22Rv1 (cell line): ENCODE measurements at regions not wholly inside any gene's neighbourhood (a gene's known extent, or its start where the extent isn't known, plus 50 kb on each side); places are given as distances from the start of the nearest gene placed in this dataset.
"Not testable (repeated sequence)": the region's sequence is repeated elsewhere in the genome, so short reads cannot be mapped to it uniquely, and the experiment has no call there.

Experiments
- H3K27ac ChIP-seq: fragments of 450-650 bp; 2 replicates; pipeline ENCODE4 v1.5.1; 2017
- CTCF ChIP-seq: fragments of 450-650 bp; IDR thresholded peaks from 2 replicates; pipeline ENCODE4 v1.5.1; 2017; ENCODE audit warnings: mild to moderate bottlenecking
- ZFX ChIP-seq: fragments of 450-650 bp; IDR thresholded peaks from 2 replicates; pipeline ENCODE4 v1.6.1; 2017; ENCODE audit warnings: antibody characterized with exemption, borderline replicate concordance

GRCh38 chr2:145798419-145798818 is 1278.5 kb upstream of the ZEB2 start:
- no peak for TF ChIP-seq ZFX
- no peak for TF ChIP-seq CTCF
- H3K27ac ChIP-seq = no peak overlapping the region

GRCh38 chr2:145797692-145798091 is 1277.8 kb upstream of the ZEB2 start:
- H3K27ac ChIP-seq = no peak overlapping the region
- no peak for TF ChIP-seq CTCF
- TF ChIP-seq ZFX = no peak

- no peak for TF ChIP-seq ZFX
- no peak for TF ChIP-seq CTCF
- H3K27ac ChIP-seq = no peak overlapping the region
These were observed 1272.8 kb upstream of the ZEB2 start for GRCh38 chr2:145792745-145793144.

DNA sequence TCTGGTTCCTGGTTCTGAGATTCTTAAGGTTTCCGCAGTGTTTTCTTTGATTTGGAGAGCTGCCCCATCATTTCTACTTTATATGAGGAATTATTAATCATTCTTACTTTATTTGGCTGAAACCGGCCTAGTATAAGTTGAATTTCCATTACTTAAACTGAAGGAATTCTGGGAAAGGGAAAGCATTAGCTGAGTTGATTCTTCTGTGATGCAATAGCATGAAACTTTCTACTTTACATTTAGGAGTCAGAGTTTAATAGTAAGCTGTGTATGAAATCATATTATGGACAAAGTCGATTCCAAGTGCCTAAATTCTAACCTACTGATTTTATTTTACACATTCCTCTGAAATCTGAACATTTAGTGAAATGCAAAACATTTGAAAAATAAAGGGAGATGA is 1269.7 kb upstream of the ZEB2 start:
- no peak for TF ChIP-seq CTCF
- TF ChIP-seq ZFX = no peak
- no peak overlapping the region for H3K27ac ChIP-seq

- not testable (repeated sequence) for H3K27ac ChIP-seq
These were observed 1267.9 kb upstream of the ZEB2 start for GRCh38 chr2:145787597-145788361.

DNA sequence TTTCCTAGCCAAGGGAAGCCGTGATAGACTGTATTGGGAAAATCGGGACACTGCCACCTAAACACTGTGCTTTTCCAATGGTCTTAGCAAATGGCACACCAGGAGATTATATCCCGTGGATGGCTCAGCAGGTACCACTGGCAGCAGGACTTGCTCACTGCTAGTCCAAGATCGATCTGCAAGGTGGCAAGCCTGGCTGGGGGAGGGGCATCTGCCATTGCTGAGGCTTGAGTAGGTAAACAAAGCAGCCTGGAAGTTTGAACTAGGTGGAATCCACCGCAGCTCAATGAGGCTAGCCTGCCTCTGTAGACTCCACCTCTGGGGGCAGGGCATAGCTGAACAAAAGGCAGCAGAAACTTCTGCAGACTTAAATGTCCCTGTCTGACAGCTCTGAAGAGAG is 1262.7 kb upstream of the ZEB2 start:
- H3K27ac ChIP-seq = not testable (repeated sequence)

DNA sequence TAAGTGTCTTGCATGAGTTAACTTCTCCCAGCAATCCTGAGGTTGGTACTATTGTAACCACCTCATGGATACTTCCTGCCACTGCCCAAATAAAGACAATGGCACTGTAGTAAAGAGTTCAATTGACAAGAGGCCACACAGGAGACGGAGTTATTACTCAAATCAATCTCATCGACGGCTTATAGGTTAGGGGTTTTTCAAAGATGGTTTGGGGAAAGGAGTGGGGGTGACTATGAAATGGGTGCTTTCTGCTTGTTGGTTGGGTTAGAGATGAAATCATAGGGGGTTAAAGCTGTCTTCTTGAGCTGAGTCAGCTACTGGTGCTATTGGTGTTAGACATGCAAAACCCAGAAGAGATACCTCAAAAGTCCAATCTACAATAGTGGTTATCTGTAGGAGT is 1258.0 kb upstream of the ZEB2 start:
- TF ChIP-seq CTCF (no peak), ZFX (no peak)
- H3K27ac ChIP-seq = no peak overlapping the region

- no peak overlapping the region for H3K27ac ChIP-seq
- TF ChIP-seq CTCF (no peak), ZFX (no peak)
These were observed 1257.4 kb upstream of the ZEB2 start for GRCh38 chr2:145777297-145777696.
